SH-SY5Y (cell line): ENCODE measurements at regions not wholly inside any gene's neighbourhood (a gene's known extent, or its start where the extent isn't known, plus 50 kb on each side); places are given as distances from the start of the nearest gene placed in this dataset.

Experiments
- GATA2 ChIP-seq: IDR thresholded peaks from 2 replicates; pipeline ENCODE4 v1.6.1; 2011; ENCODE audit warnings: mild to moderate bottlenecking, low read depth, low read length
- GATA3 ChIP-seq: IDR thresholded peaks from 2 replicates; pipeline ENCODE4 v1.6.1; 2011; ENCODE audit warnings: low read depth, mild to moderate bottlenecking, low read length, moderate library complexity

DNA sequence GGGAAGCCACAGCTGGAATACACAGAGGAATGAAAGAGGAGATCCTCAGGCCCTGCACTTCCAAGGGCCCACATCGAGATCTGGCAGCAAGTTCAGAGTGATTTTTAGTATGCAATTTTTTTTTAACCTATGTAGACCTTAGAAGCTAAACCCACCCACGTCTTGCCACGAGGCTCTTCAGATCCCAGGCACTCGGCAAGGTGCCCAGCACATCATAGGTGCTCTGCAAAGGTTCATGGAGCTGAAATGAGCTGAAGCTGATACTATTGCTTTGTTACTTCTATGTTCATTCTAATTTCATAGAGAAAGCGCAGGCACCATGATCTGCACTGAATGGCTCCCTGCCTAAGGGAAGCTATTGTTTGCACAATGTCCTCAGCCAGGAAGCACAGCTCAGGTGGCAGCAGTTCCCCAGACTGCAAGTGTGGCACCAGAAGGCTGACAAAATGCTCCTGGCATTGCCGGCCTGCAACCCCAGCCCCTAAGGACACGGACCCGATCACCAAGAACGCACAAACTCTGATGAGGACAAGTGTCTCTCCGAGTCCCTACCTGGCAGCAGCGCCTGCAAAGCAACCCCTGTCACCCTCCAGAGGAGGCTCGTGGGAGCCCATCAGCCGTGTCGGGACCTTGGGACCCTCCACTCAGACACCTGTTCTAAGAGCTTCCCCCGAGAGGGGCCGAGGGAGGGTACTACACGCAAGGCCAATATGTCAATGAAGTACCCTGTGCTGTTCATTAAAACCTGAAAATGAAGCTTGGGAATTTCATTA, 264.2 kb downstream of the NPHP4 start:
- TF ChIP-seq GATA2 (no peak), GATA3 (no peak)
